VCaP (cell line): ENCODE measurements at regions not wholly inside any gene's neighbourhood (a gene's known extent, or its start where the extent isn't known, plus 50 kb on each side); places are given as distances from the start of the nearest gene placed in this dataset.

Experiments
- H3K27ac ChIP-seq: fragments of 450-650 bp; 2 replicates; pipeline ENCODE4 v1.5.1; 2017
- TF ChIP-seq, protein P1 (sequence below): fragments of 450-650 bp; conservative IDR thresholded peaks from 2 replicates; pipeline ENCODE4 v1.5.1; 2017; ENCODE audit warnings: mild to moderate bottlenecking, moderate library complexity

DNA sequence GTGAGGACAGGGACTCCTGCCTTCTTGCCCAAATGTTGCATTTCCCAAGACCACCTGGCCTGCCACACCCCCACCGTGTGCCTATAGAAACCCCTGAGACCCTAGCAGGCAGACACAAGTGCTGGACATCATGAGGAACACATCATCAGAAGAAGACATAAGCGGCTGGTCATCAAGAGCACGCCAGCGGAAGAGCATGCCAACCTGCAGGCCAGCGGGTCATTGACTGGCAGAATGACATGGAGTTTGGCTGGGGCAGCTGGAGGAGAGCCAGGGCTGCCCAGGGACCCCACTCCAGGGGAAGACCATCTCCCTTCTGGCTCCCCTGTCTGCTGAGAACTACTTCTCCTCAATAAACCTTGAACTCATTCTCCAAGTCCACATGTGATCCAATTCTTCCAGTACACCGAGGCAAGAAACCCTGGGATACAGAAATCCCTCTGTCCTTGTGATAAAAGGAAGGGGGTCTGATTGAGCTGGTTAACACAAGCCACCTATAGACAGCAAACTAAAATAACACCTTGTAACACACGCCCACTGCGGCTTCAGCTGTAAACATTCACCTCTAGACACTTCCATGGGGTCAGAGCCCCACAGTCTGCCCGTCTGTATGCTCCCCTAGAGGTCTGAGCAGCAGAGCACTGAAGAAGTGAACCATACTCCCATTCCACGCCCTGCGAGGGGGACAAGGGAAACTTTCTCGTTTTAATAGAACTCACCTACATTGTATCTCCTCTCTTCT is 164.8 kb upstream of the EMCN start:
- no peak overlapping the region for H3K27ac ChIP-seq
- TF ChIP-seq, protein P1, sequence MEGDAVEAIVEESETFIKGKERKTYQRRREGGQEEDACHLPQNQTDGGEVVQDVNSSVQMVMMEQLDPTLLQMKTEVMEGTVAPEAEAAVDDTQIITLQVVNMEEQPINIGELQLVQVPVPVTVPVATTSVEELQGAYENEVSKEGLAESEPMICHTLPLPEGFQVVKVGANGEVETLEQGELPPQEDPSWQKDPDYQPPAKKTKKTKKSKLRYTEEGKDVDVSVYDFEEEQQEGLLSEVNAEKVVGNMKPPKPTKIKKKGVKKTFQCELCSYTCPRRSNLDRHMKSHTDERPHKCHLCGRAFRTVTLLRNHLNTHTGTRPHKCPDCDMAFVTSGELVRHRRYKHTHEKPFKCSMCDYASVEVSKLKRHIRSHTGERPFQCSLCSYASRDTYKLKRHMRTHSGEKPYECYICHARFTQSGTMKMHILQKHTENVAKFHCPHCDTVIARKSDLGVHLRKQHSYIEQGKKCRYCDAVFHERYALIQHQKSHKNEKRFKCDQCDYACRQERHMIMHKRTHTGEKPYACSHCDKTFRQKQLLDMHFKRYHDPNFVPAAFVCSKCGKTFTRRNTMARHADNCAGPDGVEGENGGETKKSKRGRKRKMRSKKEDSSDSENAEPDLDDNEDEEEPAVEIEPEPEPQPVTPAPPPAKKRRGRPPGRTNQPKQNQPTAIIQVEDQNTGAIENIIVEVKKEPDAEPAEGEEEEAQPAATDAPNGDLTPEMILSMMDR, result no peak

DNA sequence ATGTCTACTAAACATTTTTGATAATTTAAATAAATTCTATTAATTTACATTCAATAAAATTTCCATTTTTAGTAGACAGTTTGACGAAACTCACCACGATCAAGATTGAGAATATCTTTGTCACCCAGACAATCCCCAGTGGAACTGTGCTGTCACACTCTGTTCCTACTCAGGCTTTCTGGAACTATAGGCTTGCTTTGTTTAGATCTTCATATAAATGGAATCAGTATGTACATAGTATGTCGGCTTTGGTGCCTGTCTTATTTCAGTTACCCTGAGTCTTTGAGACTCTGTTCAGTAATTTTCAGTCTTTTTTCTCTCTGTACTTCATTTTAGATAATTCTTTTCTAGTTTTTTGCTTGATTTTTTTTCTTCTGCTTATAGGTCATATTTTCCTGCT is 163.5 kb upstream of the EMCN start:
- no peak overlapping the region for H3K27ac ChIP-seq
- TF ChIP-seq, protein P1, result no peak

DNA sequence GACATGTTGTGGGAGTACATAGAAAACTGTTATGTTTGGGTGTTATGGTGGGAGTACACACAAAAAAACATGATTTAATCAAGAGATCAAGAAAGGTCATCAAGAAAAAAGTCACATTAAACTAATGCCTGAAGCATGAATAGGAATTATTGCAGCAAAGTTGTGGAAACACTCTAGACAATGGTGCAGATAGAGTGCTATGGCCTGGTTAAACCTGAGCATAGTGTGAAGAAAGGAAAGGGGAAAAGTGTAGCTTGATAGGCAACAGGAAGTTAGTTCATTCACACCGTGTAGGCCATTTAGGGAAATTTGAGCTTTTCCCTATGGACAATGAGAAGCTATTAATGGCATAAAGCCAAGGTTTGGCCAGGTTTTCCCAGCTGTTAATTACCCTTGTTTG is 162.1 kb upstream of the EMCN start:
- no peak overlapping the region for H3K27ac ChIP-seq
- TF ChIP-seq, protein P1, result no peak

DNA sequence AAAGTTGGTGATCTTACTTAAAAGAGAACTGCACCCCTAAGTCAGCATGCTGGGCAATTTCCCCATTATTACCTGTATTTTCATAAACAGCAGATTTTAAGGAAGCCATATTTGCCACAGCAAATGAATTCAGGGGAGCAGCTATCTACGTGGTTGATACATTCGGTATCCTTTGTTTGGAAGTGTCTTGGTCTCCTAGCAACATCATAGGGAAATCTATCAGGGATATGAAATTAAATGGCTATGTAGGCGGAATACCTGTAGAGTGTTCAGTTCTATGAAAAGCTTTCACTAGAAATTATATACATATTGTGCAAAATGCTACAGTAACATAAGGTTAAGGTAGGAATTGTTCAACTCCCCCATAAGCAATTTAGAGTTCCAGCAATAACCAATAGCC is 157.2 kb upstream of the EMCN start:
- no peak overlapping the region for H3K27ac ChIP-seq
- TF ChIP-seq, protein P1, result no peak

DNA sequence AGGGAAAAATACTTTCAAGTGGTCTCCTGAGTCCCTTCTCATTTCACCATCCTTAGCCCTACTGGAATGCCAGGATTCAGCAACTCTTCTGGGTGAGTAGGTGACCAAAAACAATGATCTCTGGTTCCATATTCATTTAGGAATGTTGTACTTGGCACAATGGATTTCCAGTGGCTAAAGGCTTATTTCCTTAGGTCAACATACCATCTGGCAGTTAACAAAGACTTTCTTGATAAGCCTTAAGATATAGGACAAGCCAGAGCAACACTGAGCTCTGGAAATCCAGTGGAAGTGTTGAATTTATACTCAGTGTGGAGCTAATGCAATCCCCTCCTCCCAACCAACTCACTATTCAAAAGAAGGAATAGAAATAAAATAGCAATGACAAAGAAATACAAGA is 139.4 kb upstream of the EMCN start:
- H3K27ac ChIP-seq, result no peak overlapping the region
- TF ChIP-seq, protein P1, result no peak

DNA sequence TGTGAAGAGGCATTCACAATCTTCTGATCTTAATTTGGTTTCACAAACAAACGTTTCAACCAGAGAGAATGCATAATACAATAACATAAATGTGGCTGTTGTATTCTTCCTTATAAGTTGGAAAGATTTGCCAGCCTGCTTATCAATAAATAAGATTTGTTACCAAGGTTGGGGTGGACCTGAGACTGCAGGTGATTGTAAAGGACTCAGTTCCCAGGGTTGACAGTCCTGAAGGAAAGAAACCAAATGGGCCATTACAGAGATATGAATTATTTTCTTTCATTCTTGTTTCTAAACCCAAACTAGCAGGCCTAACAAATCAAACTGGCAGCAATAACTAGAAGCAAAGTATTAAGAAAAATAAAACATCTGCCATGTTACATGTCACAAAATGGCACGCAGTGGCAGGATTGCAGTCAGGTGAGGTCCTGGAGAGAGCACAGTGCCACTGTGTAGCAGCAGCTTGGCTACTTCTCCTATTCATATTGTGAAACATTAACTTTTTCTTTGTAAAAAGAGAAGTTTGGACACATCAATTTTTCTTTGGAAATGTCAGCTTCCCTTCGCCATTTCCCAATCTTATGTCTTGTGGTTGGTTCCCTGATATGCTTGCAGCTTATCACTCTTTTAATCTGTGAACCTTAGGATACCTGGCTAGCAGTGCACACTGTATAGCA is 133.8 kb upstream of the EMCN start:
- TF ChIP-seq, protein P1, result no peak
- no peak overlapping the region for H3K27ac ChIP-seq

DNA sequence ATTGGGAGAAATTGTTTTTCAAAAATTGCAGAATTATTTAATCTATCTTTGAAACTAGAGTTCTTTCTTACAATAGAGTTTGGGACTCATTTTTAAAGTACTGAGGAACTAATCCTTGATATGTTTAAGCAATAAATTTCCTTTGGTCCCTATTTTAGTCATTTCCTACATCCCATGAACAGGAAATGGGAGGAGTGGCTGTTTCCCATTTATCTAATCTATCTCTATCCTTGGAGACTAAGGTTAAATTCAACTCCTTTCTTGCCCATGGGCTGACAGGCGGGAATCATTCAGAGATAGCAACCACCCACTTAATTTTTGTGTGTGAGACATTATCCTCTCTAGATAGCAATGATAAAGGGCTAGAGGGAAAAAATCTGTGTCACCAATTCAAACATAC is 131.6 kb upstream of the EMCN start:
- no peak overlapping the region for H3K27ac ChIP-seq
- TF ChIP-seq, protein P1, result no peak
